Gastroesophageal sphincter (tissue), 4 donors: ENCODE measurements at regions not wholly inside any gene's neighbourhood (a gene's known extent, or its start where the extent isn't known, plus 50 kb on each side); places are given as distances from the start of the nearest gene placed in this dataset.
"Not testable (repeated sequence)": the region's sequence is repeated elsewhere in the genome, so short reads cannot be mapped to it uniquely, and the experiment has no call there.

ENCODE experiments used
- ATAC-seq: fragments of 150-250 bp; one replicate; pipeline ENCODE4 v1.9.1; 2016; ENCODE audit warnings: mild to moderate bottlenecking, moderate library complexity
- H3K27ac ChIP-seq, 4 donors: fragments of 200-600 bp; sonication (generic) in 3 of 4; 1 replicate in 3 of 4; 2 replicates in 1 of 4; pipeline ENCODE4 v1.5.1; 2016 to 2019
- H3K27me3 ChIP-seq: fragments of 200-600 bp; sonication (generic); one replicate; pipeline ENCODE4 v1.5.1; 2019
- H3K36me3 ChIP-seq, 2 donors: fragments of 200-600 bp; sonication (generic); one replicate each; pipeline ENCODE4 v1.5.1; 2019; ENCODE audit warnings: control low read depth in 1 of 2
- H3K4me1 ChIP-seq, 3 donors: fragments of 200-600 bp; sonication (generic); 1 replicate in 2 of 3; 2 replicates in 1 of 3; pipeline ENCODE4 v1.5.1; 2016 to 2019; ENCODE audit warnings: control low read depth in 2 of 3
- H3K4me3 ChIP-seq, 2 donors: fragments of 200-600 bp; sonication (generic); one replicate each; pipeline ENCODE4 v1.5.1; 2019; ENCODE audit warnings: mild to moderate bottlenecking in 1 of 2, moderate library complexity in 1 of 2
- H3K9me3 ChIP-seq, 3 donors: fragments of 200-600 bp; sonication (generic); one replicate each; pipeline ENCODE4 v1.5.1; 2017 to 2019; ENCODE audit warnings: control low read depth in 2 of 3
- CTCF ChIP-seq, 4 experiments: fragments of 200-600 bp in 2 of 4; fragments of 450-650 bp in 2 of 4; sonication (generic) in 1 of 4; IDR thresholded peaks; one replicate each; pipeline ENCODE4 v1.5.1; 2017 to 2019; ENCODE audit warnings: antibody characterized with exemption in 4 of 4, mild to moderate bottlenecking in 2 of 4, moderate library complexity in 2 of 4
- EP300 ChIP-seq: sonication (generic); formaldehyde crosslinking; IDR thresholded peaks from one replicate; pipeline ENCODE4 v1.6.1; 2017; ENCODE audit warnings: antibody characterized with exemption, mild to moderate bottlenecking
- POLR2A ChIP-seq, 2 donors: fragments of 450-650 bp; IDR thresholded peaks; one replicate each; pipeline ENCODE4 v1.6.1; 2017; ENCODE audit warnings: antibody characterized with exemption in 2 of 2, mild to moderate bottlenecking in 2 of 2, moderate library complexity in 1 of 2
- POLR2AphosphoS5 ChIP-seq: sonication (generic); formaldehyde crosslinking; IDR thresholded peaks from one replicate; pipeline ENCODE4 v1.6.1; 2017; ENCODE audit warnings: antibody characterized with exemption
- WGBS, 2 donors: methylation state at CpG; one replicate each; pipeline ENCODE4 v1.1.5; 2018; ENCODE audit warnings: low coverage in 1 of 2; 5-methylcytosine and 5-hydroxymethylcytosine counted together

- Histone ChIP-seq H3K27me3 (peaks cover 84% of the 10 kb centered on the region), H3K4me3 (no peak overlapping the region), H3K4me1 (peaks cover 0 to 15% (median 0%) of the 10 kb centered on the region in 3 donors), H3K9me3 (peaks cover 0 to 21% (median 0%) of the 10 kb centered on the region in 3 donors), H3K27ac (no peak overlapping the region), H3K36me3 (no peaks in the 10 kb centered on the region)
- no peak for TF ChIP-seq POLR2A (IDR thresholded peaks at IDR 0.05)
- no peak for TF ChIP-seq CTCF (IDR thresholded peaks at IDR 0.05)
- no peak for TF ChIP-seq POLR2AphosphoS5
- TF ChIP-seq EP300: no peak
- no peak for ATAC-seq
- WGBS, 2 donors: 67 to 90% methylated on average over 1 of the region's 1 CpG
Observed at GRCh38 chr5:42989190-42989589, 50.9 kb downstream of the ANXA2R start.

- no peak overlapping the region for H3K4me3 ChIP-seq
- peaks cover 0 to 15% (median 0%) of the 10 kb centered on the region in 3 donors for H3K4me1 ChIP-seq
- H3K27ac ChIP-seq: no peak overlapping the region
- peaks cover 84% of the 10 kb centered on the region for H3K27me3 ChIP-seq
- no peak for ATAC-seq
- no peaks in the 10 kb centered on the region for H3K36me3 ChIP-seq
- WGBS, 2 donors: 95 to 100% methylated on average over 2 of the region's 2 CpGs
- TF ChIP-seq POLR2AphosphoS5: no peak
- no peak for TF ChIP-seq CTCF (IDR thresholded peaks at IDR 0.05)
- TF ChIP-seq POLR2A (IDR thresholded peaks at IDR 0.05): no peak
- TF ChIP-seq EP300: no peak
- H3K9me3 ChIP-seq: peaks cover 0 to 21% (median 0%) of the 10 kb centered on the region in 3 donors
Observed at GRCh38 chr5:42988568-42988967, 51.6 kb downstream of the ANXA2R start.

- H3K9me3 ChIP-seq: peaks cover 0 to 6% (median 0%) of the 10 kb centered on the region in 3 donors
- H3K4me3 ChIP-seq: no peak overlapping the region
- H3K36me3 ChIP-seq: no peaks in the 10 kb centered on the region
- peaks cover 68% of the 10 kb centered on the region for H3K27me3 ChIP-seq
- TF ChIP-seq CTCF (IDR thresholded peaks at IDR 0.05) (no peak), EP300 (no peak), POLR2A (IDR thresholded peaks at IDR 0.05) (no peak), POLR2AphosphoS5 (no peak)
- 62 to 67% methylated on average over 1 to 2 of the region's 2 CpGs for WGBS, 2 donors
- no peak overlapping the region for H3K27ac ChIP-seq
- no peak for ATAC-seq
- H3K4me1 ChIP-seq: no peaks in the 10 kb centered on the region
Observed at GRCh38 chr5:42985129-42986037, 54.7 kb downstream of the ANXA2R start.

DNA sequence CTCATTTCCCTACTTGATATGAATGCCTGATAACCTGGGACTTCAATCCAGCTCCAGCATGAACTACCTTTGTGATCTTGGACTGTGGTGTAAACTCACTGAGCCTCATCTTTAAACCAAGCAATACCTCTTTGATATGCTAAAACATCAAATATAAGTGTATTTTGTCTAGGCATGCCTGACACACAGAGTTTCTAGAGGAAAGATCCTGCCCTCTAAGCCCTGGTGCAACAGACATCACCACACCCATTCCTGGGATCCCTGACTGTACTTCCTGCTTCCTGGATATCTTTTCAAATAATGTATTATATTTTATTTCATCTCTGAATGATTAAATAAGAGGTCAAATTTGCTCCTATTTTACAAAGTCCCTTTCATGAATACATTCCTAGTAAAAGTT, 55.8 kb downstream of the ANXA2R start:
- H3K27me3 ChIP-seq: peaks cover 57% of the 10 kb centered on the region
- H3K4me1 ChIP-seq: no peaks in the 10 kb centered on the region
- TF ChIP-seq POLR2AphosphoS5 (no peak), POLR2A (IDR thresholded peaks at IDR 0.05) (no peak), EP300 (no peak), CTCF (IDR thresholded peaks at IDR 0.05) (no peak)
- no peaks in the 10 kb centered on the region for H3K36me3 ChIP-seq
- no peak for ATAC-seq
- H3K9me3 ChIP-seq: peaks cover 0 to 6% (median 0%) of the 10 kb centered on the region in 3 donors
- no peak overlapping the region for H3K4me3 ChIP-seq
- no peak overlapping the region for H3K27ac ChIP-seq

GRCh38 chr5:42982107-42982622, 58.0 kb downstream of the ANXA2R start:
- no peak for ATAC-seq
- H3K4me3 ChIP-seq: no peak overlapping the region
- 23 to 39% methylated on average over 2 to 3 of the region's 7 CpGs for WGBS, 2 donors
- TF ChIP-seq POLR2AphosphoS5 (no peak), POLR2A (IDR thresholded peaks at IDR 0.05) (no peak), CTCF (IDR thresholded peaks at IDR 0.05) (no peak), EP300 (no peak)
- peaks cover 0 to 6% (median 0%) of the 10 kb centered on the region in 3 donors for H3K9me3 ChIP-seq
- no peak overlapping the region for H3K27ac ChIP-seq
- no peaks in the 10 kb centered on the region for H3K36me3 ChIP-seq
- H3K4me1 ChIP-seq: no peaks in the 10 kb centered on the region
- H3K27me3 ChIP-seq: peaks cover 52% of the 10 kb centered on the region

GRCh38 chr5:42981417-42982106, 58.6 kb downstream of the ANXA2R start:
- not testable (repeated sequence) for H3K36me3 ChIP-seq, ATAC-seq, H3K9me3 ChIP-seq, H3K27ac ChIP-seq, H3K4me1 ChIP-seq, H3K4me3 ChIP-seq
- WGBS, 2 donors: no CpG with 5 or more reads among the region's 8 CpGs
- peaks cover 46% of the 10 kb centered on the region for H3K27me3 ChIP-seq

DNA sequence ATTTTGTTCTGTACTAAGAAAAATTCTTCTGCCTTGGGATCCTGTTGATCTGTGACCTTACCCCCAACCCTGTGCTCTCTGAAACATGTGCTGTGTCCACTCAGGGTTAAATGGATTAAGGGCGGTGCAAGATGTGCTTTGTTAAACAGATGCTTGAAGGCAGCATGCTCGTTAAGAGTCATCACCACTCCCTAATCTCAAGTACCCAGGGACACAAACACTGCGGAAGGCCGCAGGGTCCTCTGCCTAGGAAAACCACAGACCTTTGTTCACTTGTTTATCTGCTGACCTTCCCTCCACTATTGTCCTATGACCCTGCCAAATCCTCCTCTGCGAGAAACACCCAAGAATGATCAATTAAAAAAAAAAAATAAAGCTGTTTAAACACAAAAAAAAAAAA, 59.1 kb downstream of the ANXA2R start:
- H3K27ac ChIP-seq: not testable (repeated sequence)

More for the DNA sequence above, 59.1 kb downstream of the ANXA2R start:
- not testable (repeated sequence) for H3K4me1 ChIP-seq, H3K9me3 ChIP-seq, ATAC-seq, H3K36me3 ChIP-seq, H3K4me3 ChIP-seq
- peaks cover 41% of the 10 kb centered on the region for H3K27me3 ChIP-seq
- WGBS, 2 donors: no CpG with 5 or more reads among the region's 5 CpGs
